Middle frontal gyrus (tissue), 1 donor: ENCODE measurements at regions not wholly inside any gene's neighbourhood (a gene's known extent, or its start where the extent isn't known, plus 50 kb on each side); places are given as distances from the start of the nearest gene placed in this dataset.
"Not testable (repeated sequence)": the region's sequence is repeated elsewhere in the genome, so short reads cannot be mapped to it uniquely, and the experiment has no call there.

Experiments
- DNase-seq: peaks from one replicate; pipeline ENCODE4 v3.0.0-alpha.2; 2015; ENCODE audit warnings: low spot score; ENCODE audit errors: extremely low spot score

GRCh38 chr4:118410138-118410537 lies 57.3 kb upstream of the PRSS12 start:
- DNase-seq, result no peak

DNA sequence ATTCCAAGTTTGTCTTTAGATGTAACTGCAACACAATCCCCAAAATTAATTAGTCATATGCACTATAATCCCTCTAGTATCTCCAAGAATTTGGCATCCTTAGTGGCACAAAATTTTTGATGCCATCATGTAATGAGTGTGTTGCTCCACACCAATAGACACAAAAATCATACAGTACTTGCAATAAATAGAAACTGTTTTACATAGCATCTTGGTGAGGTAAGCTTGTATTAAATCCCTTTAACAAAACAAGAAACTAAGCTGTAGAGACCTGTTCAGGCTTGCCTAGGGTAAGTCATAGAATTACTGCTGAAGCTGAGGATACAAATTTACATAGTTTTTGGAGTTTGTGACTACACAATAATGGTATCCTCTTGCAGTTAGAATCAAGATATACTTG lies 64.5 kb upstream of the PRSS12 start:
- DNase-seq, result no peak

DNA sequence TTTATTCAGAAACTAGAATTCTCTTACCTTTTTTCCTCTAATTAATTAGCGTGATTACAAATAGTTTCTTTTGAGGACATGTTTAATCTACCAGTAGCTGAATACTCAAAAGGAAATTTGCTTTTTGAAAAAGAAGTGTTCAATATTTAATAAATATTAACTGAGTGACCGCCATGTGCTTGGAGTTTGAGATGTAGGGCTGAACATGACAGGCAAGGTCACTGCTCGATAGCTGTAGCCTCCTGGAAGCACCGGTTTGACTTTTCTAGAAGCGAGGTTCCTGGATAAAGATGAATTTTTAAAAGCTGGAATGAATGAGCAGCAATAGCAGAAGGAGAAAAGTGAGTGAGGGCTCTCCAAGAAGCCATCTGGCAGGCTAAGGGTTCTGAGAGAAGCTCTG lies 65.0 kb upstream of the PRSS12 start:
- not testable (repeated sequence) for DNase-seq

GRCh38 chr4:118418396-118418795 lies 65.6 kb upstream of the PRSS12 start:
- not testable (repeated sequence) for DNase-seq

DNA sequence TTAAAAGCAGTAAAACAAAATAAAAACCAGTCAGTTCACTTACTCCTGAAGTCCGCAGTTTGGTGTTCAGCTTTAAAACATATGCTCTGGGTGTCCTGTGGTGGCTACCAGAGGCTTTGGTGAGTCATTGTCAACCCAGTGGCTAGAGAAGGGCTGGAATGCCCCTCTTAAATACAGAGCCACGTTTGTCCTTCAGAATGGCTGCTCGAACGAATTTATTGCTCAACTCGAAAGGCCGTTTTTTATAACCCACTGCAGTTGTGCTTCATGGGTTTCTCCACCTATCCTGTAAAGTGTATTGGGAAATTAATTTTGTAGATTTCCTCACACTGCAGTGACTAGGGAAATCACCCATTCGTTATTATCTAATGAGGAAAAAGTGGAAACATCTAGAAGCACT lies 66.8 kb upstream of the PRSS12 start:
- not testable (repeated sequence) for DNase-seq

DNA sequence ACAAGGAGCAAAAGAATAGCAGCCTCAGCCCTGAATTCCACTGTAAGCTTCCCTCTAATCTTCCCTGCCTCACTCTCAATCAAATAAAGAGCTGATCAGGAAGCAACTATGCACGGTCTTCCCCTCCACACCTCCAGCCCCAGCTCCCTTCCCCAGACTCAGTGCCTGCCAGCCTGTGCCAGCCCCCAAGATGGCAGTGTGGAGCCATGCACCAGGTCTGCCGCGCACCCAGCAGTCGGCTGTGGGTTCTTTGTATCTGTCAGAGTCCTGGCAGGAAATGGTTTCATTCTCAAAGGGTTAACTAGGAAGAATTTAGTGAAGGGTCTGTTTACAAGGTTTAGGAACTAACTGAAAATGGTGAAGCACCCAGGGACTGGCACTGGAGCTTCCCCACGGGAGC lies 71.3 kb upstream of the PRSS12 start:
- not testable (repeated sequence) for DNase-seq

DNA sequence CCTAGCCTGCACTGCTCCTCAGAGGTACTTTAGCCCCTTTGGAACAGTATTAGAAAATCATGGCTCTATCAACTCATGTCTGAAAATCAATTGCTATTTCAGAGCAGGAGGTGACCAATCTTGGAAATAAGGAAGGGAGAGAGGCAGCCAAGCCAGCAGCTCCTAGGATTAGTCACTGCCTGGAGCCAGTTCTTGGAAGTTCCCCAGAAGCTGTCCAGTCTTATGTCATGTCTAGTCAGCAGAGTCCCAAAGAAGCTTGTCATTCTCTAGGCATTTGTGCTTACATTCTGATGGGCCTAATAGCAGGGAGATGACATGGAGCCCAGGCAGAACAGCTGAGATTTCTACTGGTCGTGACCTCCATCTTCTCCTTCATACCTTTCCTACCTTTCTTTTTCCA lies 76.1 kb upstream of the PRSS12 start:
- DNase-seq, result not testable (repeated sequence)

GRCh38 chr4:118432359-118432758 lies 79.6 kb upstream of the PRSS12 start:
- not testable (repeated sequence) for DNase-seq

DNA sequence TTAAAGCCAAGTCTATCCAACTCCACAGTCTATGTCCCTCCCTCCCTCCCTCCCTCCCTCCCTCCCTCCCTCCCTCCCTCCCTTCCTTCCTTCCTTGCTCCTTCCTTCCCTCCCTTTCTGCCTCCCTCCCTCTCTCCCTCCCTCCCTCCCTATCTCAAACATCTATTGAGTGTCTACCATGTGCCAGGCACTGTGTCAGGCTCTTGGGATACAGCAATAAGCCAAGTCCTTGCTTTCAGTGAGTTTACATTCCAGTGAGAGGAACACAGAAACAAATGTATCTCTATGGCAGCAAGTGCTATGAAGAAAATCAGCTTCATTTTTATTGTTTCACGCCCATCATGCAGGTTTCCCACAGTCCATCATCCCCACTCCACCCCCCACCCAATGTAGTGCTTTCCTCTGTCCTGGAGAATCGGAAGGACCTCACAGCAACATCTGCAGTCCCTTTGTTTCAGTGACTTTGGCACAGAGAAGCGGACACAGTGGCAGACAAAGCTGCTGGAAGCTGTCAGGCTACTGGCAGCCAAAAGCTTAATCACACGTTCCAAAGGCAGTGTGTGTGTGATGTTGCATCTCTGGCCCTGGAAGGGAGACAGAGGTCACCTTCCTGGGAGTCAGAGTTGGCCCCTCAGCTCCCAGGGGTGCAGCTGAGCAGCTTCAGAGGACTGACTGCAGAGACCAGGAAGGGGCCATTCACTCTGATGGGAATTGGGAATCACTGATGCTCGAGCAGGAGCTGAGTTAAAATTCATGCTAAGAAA lies 81.0 kb upstream of the PRSS12 start:
- DNase-seq, result not testable (repeated sequence)

- not testable (repeated sequence) for DNase-seq
These were observed 82.6 kb upstream of the PRSS12 start for GRCh38 chr4:118435415-118435814.

DNA sequence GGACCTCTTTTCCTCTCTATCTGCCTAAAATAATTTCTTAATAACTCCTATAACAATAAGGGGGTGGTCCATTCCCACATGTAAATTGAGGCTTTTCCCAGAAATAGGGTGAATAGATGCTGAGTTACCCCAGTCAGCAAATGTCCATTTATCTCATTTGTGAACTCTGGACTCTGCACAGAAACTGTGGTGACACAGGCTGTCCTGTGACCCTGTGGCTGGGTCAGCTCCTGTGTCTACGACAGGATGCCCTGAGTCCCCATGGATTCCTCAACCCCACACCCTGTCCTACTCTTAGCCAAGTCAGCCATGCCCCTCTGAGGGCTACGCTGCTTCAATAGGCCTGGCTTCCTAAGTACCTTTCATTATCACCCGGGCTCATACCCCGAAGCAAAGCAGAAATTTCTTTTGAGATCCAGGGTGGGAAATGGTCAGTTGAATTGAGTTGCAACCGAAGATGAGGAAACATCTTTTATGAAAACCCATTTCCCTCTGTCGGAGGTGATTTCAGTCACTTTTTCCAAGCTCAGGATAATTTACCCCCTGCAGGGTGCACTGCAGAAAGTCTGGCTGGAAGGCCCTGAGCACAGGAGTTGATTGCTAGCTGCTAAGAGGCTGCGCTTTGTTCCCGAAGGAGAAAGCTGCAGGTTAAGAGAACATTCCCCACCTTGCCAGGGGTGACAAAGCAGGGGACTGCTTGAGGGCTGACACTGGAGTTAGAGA lies 89.5 kb upstream of the PRSS12 start:
- not testable (repeated sequence) for DNase-seq

DNA sequence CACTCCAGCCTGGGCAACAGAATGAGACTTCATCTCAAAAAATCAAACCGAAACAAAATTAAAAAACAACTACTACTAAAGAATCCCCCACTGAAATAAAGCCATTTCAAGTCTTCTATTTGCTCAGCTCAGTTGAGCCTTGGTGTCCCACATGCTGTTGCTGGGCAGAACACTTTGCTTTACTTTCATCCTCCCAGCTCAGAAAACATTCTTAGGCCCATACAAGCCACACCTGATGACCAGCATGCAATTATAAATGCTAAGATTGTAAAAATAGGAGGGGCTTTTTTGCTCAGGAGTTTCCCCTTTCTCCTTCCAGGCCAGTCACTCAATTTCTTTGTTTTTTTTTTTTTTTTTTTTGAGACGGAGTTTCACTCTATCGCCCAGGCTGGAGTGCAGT lies 94.6 kb upstream of the PRSS12 start:
- not testable (repeated sequence) for DNase-seq

GRCh38 chr4:118454857-118455256 lies 102.1 kb upstream of the PRSS12 start:
- not testable (repeated sequence) for DNase-seq

DNA sequence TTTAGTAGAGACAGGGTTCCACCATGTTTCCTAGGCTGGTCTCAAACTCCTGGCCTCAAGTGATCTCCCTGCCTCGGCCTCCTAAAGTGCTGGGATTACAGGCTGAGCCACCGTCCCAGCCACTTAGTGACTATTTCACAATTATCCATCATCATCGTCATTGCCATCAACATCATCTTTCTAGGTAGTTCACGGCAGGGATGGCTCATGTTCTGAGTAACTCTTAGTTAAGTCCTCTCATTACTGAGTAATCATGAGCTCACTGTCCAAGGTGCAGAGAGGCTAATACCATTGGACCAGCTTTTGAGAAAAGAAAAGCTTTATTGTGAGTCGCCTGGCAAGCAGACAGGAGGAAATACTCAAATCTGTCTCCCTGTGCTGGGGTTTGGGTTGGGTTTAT lies 108.6 kb upstream of the PRSS12 start:
- DNase-seq, result not testable (repeated sequence)

DNA sequence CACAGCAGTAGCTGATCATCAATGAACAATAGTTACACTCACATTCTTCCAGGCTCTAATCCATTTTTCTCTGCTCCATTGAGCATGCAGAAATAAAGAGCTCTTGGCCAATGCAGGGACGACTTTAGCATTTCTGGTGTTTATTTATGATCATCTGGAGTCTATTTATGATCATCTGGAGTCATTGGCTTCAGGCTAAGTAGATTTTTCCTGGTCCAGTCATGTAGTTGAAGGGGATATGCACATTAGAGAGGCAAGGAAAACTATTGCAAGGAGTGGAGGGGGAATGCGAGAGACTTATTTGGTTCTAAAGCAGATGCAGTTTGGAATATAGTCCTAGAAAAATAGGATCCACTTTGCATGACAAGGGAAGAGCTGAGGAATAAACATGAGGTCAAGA lies 113.0 kb upstream of the PRSS12 start:
- not testable (repeated sequence) for DNase-seq

DNA sequence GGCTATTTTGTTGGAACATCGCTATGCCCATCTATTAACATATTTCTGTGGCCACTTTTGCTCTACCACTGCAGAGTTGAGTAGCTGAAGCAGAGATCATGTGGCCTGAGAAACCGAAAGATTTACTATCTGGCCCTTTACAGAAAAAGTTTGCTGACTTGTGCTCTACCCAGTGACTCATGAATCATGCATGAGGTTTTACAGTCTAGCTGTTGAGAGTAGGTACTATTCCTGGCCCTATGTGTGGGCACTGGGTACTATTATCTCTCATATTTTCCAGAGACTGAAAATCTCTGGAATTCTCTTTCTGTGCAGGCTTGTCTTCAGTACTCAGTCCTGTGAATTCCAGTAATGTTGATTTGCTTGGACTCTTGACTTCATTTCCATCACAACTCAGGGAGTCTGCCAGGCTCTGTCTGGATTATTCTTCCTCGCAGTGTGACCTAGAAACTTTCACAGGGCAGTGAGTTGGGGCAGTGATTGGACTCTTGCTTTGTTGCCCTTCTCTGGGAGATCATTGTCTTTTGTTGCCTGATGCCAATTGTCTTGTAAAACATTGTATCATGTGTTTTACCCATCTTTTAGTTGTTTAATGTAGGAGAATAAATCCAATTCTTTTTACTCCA lies 121.3 kb upstream of the PRSS12 start:
- not testable (repeated sequence) for DNase-seq

DNA sequence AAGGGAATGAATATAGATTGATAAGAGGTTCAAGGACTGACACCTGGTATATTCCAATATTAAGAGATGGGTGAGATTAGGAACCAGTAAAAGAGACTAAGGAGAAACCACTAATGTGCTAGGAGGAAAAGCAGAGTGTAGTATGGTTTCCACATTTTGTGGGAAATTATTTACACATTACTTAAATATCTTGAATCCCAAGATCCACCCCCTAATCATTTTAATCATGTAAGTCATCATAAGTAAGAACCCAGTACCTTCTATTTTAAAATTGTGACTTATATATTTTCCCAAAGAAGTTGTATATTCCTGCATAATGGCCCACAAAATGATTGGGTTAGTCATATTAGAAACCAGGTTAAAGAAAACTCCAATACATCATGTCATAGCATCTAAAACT lies 122.0 kb upstream of the PRSS12 start:
- DNase-seq, result not testable (repeated sequence)

DNA sequence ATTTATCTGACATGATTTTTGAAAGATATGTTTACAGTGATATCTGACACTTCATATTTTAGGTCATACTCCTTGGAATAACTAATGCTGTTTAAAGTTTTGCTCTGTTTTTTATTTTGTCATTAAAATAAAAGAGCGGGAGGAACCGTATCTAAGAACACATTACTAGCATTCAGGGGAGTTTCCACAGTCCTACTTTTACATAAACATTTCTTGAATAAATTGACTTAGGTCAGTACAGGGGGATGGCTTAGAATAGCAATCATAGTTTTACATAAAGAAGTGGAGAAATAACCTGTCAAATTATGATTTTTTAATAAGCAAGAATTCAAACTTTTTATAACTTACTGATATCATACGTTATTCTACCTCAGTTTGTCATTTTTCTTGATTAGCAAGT lies 123.1 kb upstream of the PRSS12 start:
- DNase-seq, result not testable (repeated sequence)

GRCh38 chr4:118477826-118478225 lies 125.0 kb upstream of the PRSS12 start:
- DNase-seq, result not testable (repeated sequence)

DNA sequence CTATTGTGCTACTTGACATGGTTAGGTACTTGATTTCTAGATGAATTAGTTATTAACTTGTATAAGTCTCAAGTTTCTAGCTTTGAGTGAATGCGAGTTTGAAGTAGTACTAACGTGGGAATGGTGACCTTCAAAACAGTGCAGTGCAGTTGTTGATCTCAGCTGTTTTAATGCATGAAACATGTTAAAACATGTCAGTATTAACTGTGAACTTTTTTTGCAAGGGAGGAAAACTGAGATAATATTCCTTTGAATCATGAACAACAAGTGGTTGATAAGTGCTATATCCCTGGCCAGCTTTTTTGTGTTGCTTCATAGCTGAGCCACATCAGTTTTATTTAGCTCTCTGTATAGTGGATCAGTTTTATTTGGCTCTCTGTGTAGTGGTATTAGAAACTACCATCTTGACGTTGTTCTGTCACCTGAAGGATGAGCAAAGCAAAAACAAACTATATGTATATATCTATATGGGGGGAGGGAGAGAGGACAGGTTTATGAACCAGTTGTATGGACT lies 133.1 kb upstream of the PRSS12 start:
- not testable (repeated sequence) for DNase-seq

GRCh38 chr4:118492963-118493362 lies 140.2 kb upstream of the PRSS12 start:
- DNase-seq, result not testable (repeated sequence)

GRCh38 chr4:118494437-118494836 lies 141.6 kb upstream of the PRSS12 start:
- DNase-seq, result not testable (repeated sequence)
